ENCODE measurements at regions not wholly inside any gene's neighbourhood (a gene's known extent, or its start where the extent isn't known, plus 50 kb on each side); places are given as distances from the start of the nearest gene placed in this dataset.

DNA sequence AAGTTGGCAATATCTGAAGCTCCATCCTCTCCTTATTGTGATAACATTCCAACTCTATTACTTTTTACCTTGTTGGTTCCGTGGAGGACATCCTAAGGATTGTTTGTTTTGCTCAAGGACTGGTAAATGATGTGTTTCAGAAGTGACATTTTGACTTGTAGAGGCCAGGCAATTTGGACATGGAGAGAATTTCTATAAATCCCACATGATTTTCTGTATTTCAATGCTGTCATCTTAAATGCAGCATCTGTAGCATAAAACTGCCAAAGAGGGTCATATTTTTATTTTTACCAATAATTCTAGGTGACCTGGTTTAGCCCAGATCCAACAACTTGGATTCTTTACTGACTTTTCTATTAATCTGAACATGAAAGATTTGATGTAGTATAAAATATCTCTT lies 328.4 kb downstream of the BMP4 start:
- no peaks in the 10 kb centered on the region for H3K36me3 ChIP-seq (ENCODE audit: control insufficient read depth in 2 of 3, insufficient read depth in 3 of 3, low read length in 3 of 3)
- H3K9ac ChIP-seq (ENCODE audit: low read length in 3 of 3), result no peak overlapping the region
- H3K9me3 ChIP-seq (ENCODE audit: control insufficient read depth in 2 of 3, insufficient read depth in 1 of 3, low read length in 3 of 3), result no peaks in the 10 kb centered on the region
- no peak overlapping the region for H3K4me3 ChIP-seq (ENCODE audit: low read length in 3 of 3)
- intact Hi-C loops (cut with DNase I), result no loop called here
- no peaks in the 10 kb centered on the region for H3K27me3 ChIP-seq (ENCODE audit: control insufficient read depth, insufficient read depth, low read length)
- no peak overlapping the region for H3K27ac ChIP-seq (ENCODE audit: low read depth in 2 of 2, low read length in 2 of 2)
- FAIRE-seq, result no peak
- H3K4me1 ChIP-seq (ENCODE audit: control insufficient read depth in 2 of 3, insufficient read depth in 2 of 3, low read depth in 1 of 3, low read length in 3 of 3), result no peaks in the 10 kb centered on the region
- no peak for DNase-seq
- TF ChIP-seq, protein P1, sequence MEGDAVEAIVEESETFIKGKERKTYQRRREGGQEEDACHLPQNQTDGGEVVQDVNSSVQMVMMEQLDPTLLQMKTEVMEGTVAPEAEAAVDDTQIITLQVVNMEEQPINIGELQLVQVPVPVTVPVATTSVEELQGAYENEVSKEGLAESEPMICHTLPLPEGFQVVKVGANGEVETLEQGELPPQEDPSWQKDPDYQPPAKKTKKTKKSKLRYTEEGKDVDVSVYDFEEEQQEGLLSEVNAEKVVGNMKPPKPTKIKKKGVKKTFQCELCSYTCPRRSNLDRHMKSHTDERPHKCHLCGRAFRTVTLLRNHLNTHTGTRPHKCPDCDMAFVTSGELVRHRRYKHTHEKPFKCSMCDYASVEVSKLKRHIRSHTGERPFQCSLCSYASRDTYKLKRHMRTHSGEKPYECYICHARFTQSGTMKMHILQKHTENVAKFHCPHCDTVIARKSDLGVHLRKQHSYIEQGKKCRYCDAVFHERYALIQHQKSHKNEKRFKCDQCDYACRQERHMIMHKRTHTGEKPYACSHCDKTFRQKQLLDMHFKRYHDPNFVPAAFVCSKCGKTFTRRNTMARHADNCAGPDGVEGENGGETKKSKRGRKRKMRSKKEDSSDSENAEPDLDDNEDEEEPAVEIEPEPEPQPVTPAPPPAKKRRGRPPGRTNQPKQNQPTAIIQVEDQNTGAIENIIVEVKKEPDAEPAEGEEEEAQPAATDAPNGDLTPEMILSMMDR (IDR thresholded peaks at IDR 0.05; ENCODE audit: borderline replicate concordance, extremely low read depth, insufficient read depth), result no peak

DNA sequence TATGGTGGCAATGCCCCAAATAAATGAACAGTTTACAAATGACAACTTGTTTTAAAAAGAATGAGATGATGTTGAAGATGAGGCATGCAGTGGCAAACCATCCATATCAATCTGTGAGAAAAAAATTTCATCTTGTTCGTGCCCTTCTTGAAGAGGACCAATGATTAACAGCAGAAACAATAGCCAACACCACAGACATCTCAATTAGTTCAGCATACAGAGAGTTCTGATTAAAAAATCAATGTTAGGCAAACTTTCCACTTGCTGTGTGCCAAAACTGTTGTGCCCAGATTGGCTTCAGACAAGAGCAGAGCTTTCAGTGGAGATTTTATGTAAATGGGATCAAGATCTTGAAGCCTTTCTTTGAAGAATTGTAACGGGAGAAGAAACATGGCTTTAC lies 329.9 kb downstream of the BMP4 start:
- FAIRE-seq (no peak), DNase-seq (no peak)
- intact Hi-C loops (cut with DNase I), result no loop called here
- no peaks in the 10 kb centered on the region for H3K4me1 ChIP-seq (ENCODE audit: control insufficient read depth in 2 of 3, insufficient read depth in 2 of 3, low read depth in 1 of 3, low read length in 3 of 3)
- H3K27me3 ChIP-seq (ENCODE audit: control insufficient read depth, insufficient read depth, low read length), result no peaks in the 10 kb centered on the region
- no peaks in the 10 kb centered on the region for H3K36me3 ChIP-seq (ENCODE audit: control insufficient read depth in 2 of 3, insufficient read depth in 3 of 3, low read length in 3 of 3)
- no peak overlapping the region for H3K27ac ChIP-seq (ENCODE audit: low read depth in 2 of 2, low read length in 2 of 2)
- H3K4me3 ChIP-seq (ENCODE audit: low read length in 3 of 3), result no peak overlapping the region
- TF ChIP-seq, protein P1 (IDR thresholded peaks at IDR 0.05; ENCODE audit: borderline replicate concordance, extremely low read depth, insufficient read depth), result no peak
- no peaks in the 10 kb centered on the region for H3K9me3 ChIP-seq (ENCODE audit: control insufficient read depth in 2 of 3, insufficient read depth in 1 of 3, low read length in 3 of 3)
- no peak overlapping the region for H3K9ac ChIP-seq (ENCODE audit: low read length in 3 of 3)

DNA sequence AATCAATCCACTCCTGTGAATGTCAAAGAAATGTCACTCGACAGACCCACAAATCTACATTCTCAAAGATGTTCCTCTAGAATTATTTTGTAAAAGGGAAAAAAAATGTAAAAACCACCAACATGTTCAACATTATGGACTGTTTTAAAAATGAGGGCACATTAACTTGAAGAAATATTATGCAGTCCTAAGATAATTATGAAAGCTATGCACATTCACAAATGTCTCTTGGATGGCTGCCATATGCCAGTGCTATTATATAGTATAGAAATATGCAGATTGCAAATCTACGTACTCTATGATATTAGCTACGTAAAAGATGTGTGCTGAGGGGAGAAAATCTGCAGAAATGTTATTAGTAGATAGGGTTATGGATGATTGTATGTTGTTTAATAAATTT lies 334.2 kb downstream of the BMP4 start:
- DNase-seq (no peak), FAIRE-seq (no peak)
- Histone ChIP-seq H3K36me3 (ENCODE audit: control insufficient read depth in 2 of 3, insufficient read depth in 3 of 3, low read length in 3 of 3) (no peaks in the 10 kb centered on the region), H3K4me1 (ENCODE audit: control insufficient read depth in 2 of 3, insufficient read depth in 2 of 3, low read depth in 1 of 3, low read length in 3 of 3) (peaks cover 0 to 9% (median 0%) of the 10 kb centered on the region in 3 donors), H3K27ac (ENCODE audit: low read depth in 2 of 2, low read length in 2 of 2) (no peak overlapping the region), H3K9me3 (ENCODE audit: control insufficient read depth in 2 of 3, insufficient read depth in 1 of 3, low read length in 3 of 3) (no peaks in the 10 kb centered on the region), H3K9ac (ENCODE audit: low read length in 3 of 3) (no peak overlapping the region), H3K4me3 (ENCODE audit: low read length in 3 of 3) (no peak overlapping the region), H3K27me3 (ENCODE audit: control insufficient read depth, insufficient read depth, low read length) (no peaks in the 10 kb centered on the region)
- intact Hi-C loops (cut with DNase I), result no loop called here
- TF ChIP-seq, protein P1 (IDR thresholded peaks at IDR 0.05; ENCODE audit: borderline replicate concordance, extremely low read depth, insufficient read depth), result no peak

DNA sequence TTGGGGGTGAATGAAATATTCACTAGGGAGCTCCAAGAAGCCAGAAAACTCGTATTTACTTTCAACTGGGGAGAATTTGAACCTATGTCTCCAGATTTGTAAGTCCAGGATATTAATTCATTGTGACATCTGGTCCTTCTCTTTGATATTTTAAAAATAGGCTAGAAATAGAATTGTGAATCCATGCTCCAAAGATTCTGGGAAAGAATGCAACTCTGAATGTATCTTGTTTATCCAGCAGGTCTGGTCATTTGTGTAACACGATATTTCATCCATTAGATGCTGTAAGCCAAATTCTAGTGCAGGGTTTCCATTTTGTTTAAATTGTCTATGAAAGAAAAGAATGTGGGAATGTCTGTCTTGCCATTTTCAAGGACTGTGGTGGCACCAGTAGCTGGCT lies 334.7 kb downstream of the BMP4 start:
- Histone ChIP-seq H3K36me3 (ENCODE audit: control insufficient read depth in 2 of 3, insufficient read depth in 3 of 3, low read length in 3 of 3) (no peaks in the 10 kb centered on the region), H3K27me3 (ENCODE audit: control insufficient read depth, insufficient read depth, low read length) (no peaks in the 10 kb centered on the region), H3K27ac (ENCODE audit: low read depth in 2 of 2, low read length in 2 of 2) (no peak overlapping the region), H3K4me3 (ENCODE audit: low read length in 3 of 3) (no peak overlapping the region), H3K9me3 (ENCODE audit: control insufficient read depth in 2 of 3, insufficient read depth in 1 of 3, low read length in 3 of 3) (no peaks in the 10 kb centered on the region), H3K4me1 (ENCODE audit: control insufficient read depth in 2 of 3, insufficient read depth in 2 of 3, low read depth in 1 of 3, low read length in 3 of 3) (peaks cover 0 to 9% (median 0%) of the 10 kb centered on the region in 3 donors), H3K9ac (ENCODE audit: low read length in 3 of 3) (no peak overlapping the region)
- TF ChIP-seq, protein P1 (IDR thresholded peaks at IDR 0.05; ENCODE audit: borderline replicate concordance, extremely low read depth, insufficient read depth), result no peak
- no peak for DNase-seq
- intact Hi-C loops (cut with DNase I), result no loop called here
- no peak for FAIRE-seq
